DOHH2 (cell line): ENCODE measurements at regions not wholly inside any gene's neighbourhood (a gene's known extent, or its start where the extent isn't known, plus 50 kb on each side); places are given as distances from the start of the nearest gene placed in this dataset.

Experiments
- H3F3A ChIP-seq: fragments of 200-600 bp; sonication (generic), shearing (Covaris generic); 2 replicates; pipeline ENCODE4 v1.6.0; 2016; ENCODE audit warnings: antibody characterized with exemption, mild to moderate bottlenecking; ENCODE audit not compliant: control insufficient read depth, insufficient read depth
- H3K27ac ChIP-seq: fragments of 200-600 bp; sonication (generic); 2 replicates; pipeline ENCODE4 v1.5.1; 2014; ENCODE audit warnings: low read depth, mild to moderate bottlenecking, low read length, moderate library complexity
- H3K27me3 ChIP-seq: fragments of 200-600 bp; sonication (generic); 2 replicates; pipeline ENCODE4 v1.6.1; 2014; ENCODE audit warnings: mild to moderate bottlenecking, low read length, mixed read lengths; ENCODE audit not compliant: control insufficient read depth
- H3K36me3 ChIP-seq: fragments of 200-600 bp; sonication (generic); 2 replicates; pipeline ENCODE4 v1.6.1; 2014; ENCODE audit warnings: mild to moderate bottlenecking, low read length, moderate library complexity, mixed read lengths; ENCODE audit not compliant: control insufficient read depth
- H3K4me1 ChIP-seq: fragments of 200-600 bp; sonication (generic); 2 replicates; pipeline ENCODE4 v1.6.1; 2014; ENCODE audit warnings: mild to moderate bottlenecking, low read length, mixed read lengths; ENCODE audit not compliant: control insufficient read depth
- H3K4me2 ChIP-seq: fragments of 200-600 bp; sonication (generic); 2 replicates; pipeline ENCODE4 v1.6.0; 2014; ENCODE audit warnings: mild to moderate bottlenecking, low read length, moderate library complexity
- H3K4me3 ChIP-seq: fragments of 200-600 bp; sonication (generic); 2 replicates; pipeline ENCODE4 v1.5.1; 2014; ENCODE audit warnings: mild to moderate bottlenecking, low read length, mixed read lengths
- H3K79me2 ChIP-seq: fragments of 200-600 bp; sonication (generic); 2 replicates; pipeline ENCODE4 v1.6.1; 2014; ENCODE audit warnings: mild to moderate bottlenecking, low read length, mixed read lengths; ENCODE audit not compliant: control insufficient read depth
- H3K9me2 ChIP-seq: fragments of 200-600 bp; sonication (generic); replicated peaks from 2 replicates; pipeline ENCODE4 v1.6.1; 2014; ENCODE audit warnings: mild to moderate bottlenecking, low read length, mixed read lengths; ENCODE audit not compliant: control insufficient read depth
- H3K9me3 ChIP-seq: fragments of 200-600 bp; sonication (generic); 2 replicates; pipeline ENCODE4 v1.6.1; 2014; ENCODE audit warnings: antibody characterized with exemption, low read length, mixed read lengths; ENCODE audit not compliant: control insufficient read depth, insufficient read depth
- H4K20me1 ChIP-seq: fragments of 200-600 bp; sonication (generic); 2 replicates; pipeline ENCODE4 v1.6.0; 2014; ENCODE audit warnings: low read depth, mild to moderate bottlenecking, antibody characterized with exemption, low read length, moderate library complexity; ENCODE audit not compliant: control insufficient read depth, insufficient read depth
- CTCF ChIP-seq: fragments of 200-600 bp; sonication (generic); IDR thresholded peaks from one replicate; pipeline ENCODE4 v1.5.1; 2014; ENCODE audit warnings: antibody characterized with exemption, mild to moderate bottlenecking, low read depth, low read length; ENCODE audit not compliant: poor library complexity, severe bottlenecking
- EZH2phosphoT487 ChIP-seq: fragments of 200-600 bp; sonication (generic); IDR thresholded peaks from 2 replicates; pipeline ENCODE4 v1.6.1; 2017; ENCODE audit warnings: borderline replicate concordance, mild to moderate bottlenecking, antibody characterized with exemption, low read length, moderate library complexity, mixed read lengths

GRCh38 chr15:77712438-77712837 is 79.7 kb upstream of the LINGO1 start:
- H4K20me1 ChIP-seq, result no peaks in the 10 kb centered on the region
- H3K9me3 ChIP-seq, result no peaks in the 10 kb centered on the region
- no peak overlapping the region for H3K4me3 ChIP-seq
- H3K27me3 ChIP-seq, result no peaks in the 10 kb centered on the region
- no peaks in the 10 kb centered on the region for H3K79me2 ChIP-seq
- H3K27ac ChIP-seq, result no peak overlapping the region
- TF ChIP-seq EZH2phosphoT487, result no peak
- no peak for TF ChIP-seq CTCF
- no peaks in the 10 kb centered on the region for H3F3A ChIP-seq
- no peaks in the 10 kb centered on the region for H3K4me1 ChIP-seq
- H3K36me3 ChIP-seq, result no peaks in the 10 kb centered on the region
- H3K9me2 ChIP-seq, result no peaks in the 10 kb centered on the region
- H3K4me2 ChIP-seq, result no peak overlapping the region

GRCh38 chr15:77710637-77711036 is 77.9 kb upstream of the LINGO1 start:
- Histone ChIP-seq H3K4me1 (no peaks in the 10 kb centered on the region), H3K9me2 (no peaks in the 10 kb centered on the region), H3K27ac (no peak overlapping the region), H3F3A (no peaks in the 10 kb centered on the region), H3K9me3 (no peaks in the 10 kb centered on the region), H3K4me2 (no peak overlapping the region), H3K36me3 (no peaks in the 10 kb centered on the region), H3K27me3 (no peaks in the 10 kb centered on the region), H3K79me2 (no peaks in the 10 kb centered on the region), H3K4me3 (no peak overlapping the region), H4K20me1 (no peaks in the 10 kb centered on the region)
- no peak for TF ChIP-seq EZH2phosphoT487
- no peak for TF ChIP-seq CTCF

GRCh38 chr15:77710206-77710605 is 77.5 kb upstream of the LINGO1 start:
- H3F3A ChIP-seq, result no peaks in the 10 kb centered on the region
- no peak overlapping the region for H3K4me3 ChIP-seq
- H3K4me2 ChIP-seq, result no peak overlapping the region
- H3K9me2 ChIP-seq, result no peaks in the 10 kb centered on the region
- no peaks in the 10 kb centered on the region for H3K36me3 ChIP-seq
- TF ChIP-seq CTCF (no peak), EZH2phosphoT487 (no peak)
- H3K27ac ChIP-seq, result no peak overlapping the region
- H4K20me1 ChIP-seq, result no peaks in the 10 kb centered on the region
- no peaks in the 10 kb centered on the region for H3K79me2 ChIP-seq
- no peaks in the 10 kb centered on the region for H3K9me3 ChIP-seq
- no peaks in the 10 kb centered on the region for H3K4me1 ChIP-seq
- no peaks in the 10 kb centered on the region for H3K27me3 ChIP-seq
